Large intestine (tissue), 3 donors: ENCODE measurements at regions not wholly inside any gene's neighbourhood (a gene's known extent, or its start where the extent isn't known, plus 50 kb on each side); places are given as distances from the start of the nearest gene placed in this dataset.
"Not testable (repeated sequence)": the region's sequence is repeated elsewhere in the genome, so short reads cannot be mapped to it uniquely, and the experiment has no call there.

ENCODE experiments used
- DNase-seq, 2 donors: peaks; one replicate each; pipeline versions ENCODE4 v3.0.0 to v3.0.0-alpha.2; 2013
- H3K27ac ChIP-seq: one replicate; pipeline ENCODE4 v1.5.1; 2013; ENCODE audit warnings: low read length
- H3K27me3 ChIP-seq: 2 replicates; pipeline ENCODE4 v1.6.1; 2013; ENCODE audit warnings: low read length; ENCODE audit not compliant: control insufficient read depth, insufficient read depth
- H3K36me3 ChIP-seq: 2 replicates; pipeline ENCODE4 v1.6.1; 2013; ENCODE audit warnings: low read length; ENCODE audit not compliant: control insufficient read depth, insufficient read depth
- H3K4me1 ChIP-seq: one replicate; pipeline ENCODE4 v1.6.1; 2013; ENCODE audit warnings: low read length; ENCODE audit not compliant: control insufficient read depth, insufficient read depth
- H3K4me3 ChIP-seq: one replicate; pipeline ENCODE4 v1.5.1; 2013; ENCODE audit warnings: low read length
- H3K9me3 ChIP-seq: one replicate; pipeline ENCODE4 v1.6.1; 2013; ENCODE audit warnings: mild to moderate bottlenecking, low read depth, low read length, moderate library complexity; ENCODE audit not compliant: control insufficient read depth
- WGBS: methylation state at CpG from one replicate; pipeline ENCODE4 v1.1.5; 2013; ENCODE audit warnings: low lambda C conversion rate; ENCODE audit not compliant: insufficient coverage; 5-methylcytosine and 5-hydroxymethylcytosine counted together

DNA sequence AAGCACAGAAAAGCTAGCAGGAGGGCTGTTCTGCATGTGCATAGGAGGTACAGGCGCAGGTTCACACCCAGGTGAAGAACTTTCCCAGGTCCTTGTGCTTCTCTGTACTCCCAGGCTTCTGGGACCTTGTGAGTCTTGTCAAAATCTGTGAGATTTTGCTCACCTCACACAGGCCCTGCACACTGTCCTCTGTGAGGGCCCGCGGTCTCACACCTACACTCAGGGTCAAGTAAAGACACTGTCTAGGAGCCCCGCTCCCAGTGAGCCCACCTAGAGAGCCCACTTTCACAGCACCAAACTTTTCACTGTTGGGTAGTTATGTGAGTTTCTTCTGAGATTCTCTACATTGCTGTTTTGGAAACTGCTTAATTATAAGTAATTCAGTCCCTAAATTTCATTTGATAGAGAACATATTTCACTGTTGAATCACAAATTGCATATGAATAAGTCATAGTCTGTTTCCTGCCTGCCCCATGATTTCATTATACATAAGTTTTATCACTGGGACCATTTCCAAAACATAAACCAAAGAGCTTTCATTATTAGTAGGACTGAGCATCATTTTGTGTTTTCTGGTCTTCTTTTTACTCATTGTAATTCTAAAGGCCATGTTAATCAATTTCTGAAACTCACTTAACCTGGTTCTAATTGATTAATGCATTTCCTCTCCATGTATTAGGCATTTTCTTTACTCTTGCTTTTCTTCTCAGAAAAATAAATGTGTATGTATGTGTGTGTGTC, 234.2 kb upstream of the SPOPL start:
- no peaks in the 10 kb centered on the region for H3K36me3 ChIP-seq
- no peak overlapping the region for H3K27ac ChIP-seq
- H3K27me3 ChIP-seq, result no peaks in the 10 kb centered on the region
- H3K9me3 ChIP-seq, result no peaks in the 10 kb centered on the region
- H3K4me3 ChIP-seq, result no peak overlapping the region
- no CpG with 5 or more reads among the region's 4 CpGs for WGBS
- no peaks in the 10 kb centered on the region for H3K4me1 ChIP-seq
- DNase-seq, result no peak

DNA sequence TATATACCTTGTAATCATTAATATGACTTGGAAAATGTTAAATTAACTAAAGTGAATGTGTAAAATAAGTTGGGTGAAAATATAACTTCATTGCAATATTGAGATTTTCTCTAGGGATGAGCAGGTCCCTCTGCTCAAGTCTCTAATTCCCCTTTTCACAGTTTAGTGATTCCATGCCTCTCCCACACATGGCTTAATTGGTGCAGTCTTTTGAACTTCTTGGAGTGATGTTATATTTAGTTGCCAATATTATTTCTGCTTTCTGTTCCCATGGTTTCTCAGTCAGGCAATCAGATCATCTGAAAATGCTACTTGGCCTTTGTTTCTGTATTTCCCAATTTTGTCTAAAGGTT, 233.7 kb upstream of the SPOPL start:
- Histone ChIP-seq H3K4me1 (no peaks in the 10 kb centered on the region), H3K27ac (no peak overlapping the region), H3K36me3 (no peaks in the 10 kb centered on the region), H3K4me3 (no peak overlapping the region), H3K9me3 (no peaks in the 10 kb centered on the region), H3K27me3 (no peaks in the 10 kb centered on the region)
- no peak for DNase-seq

DNA sequence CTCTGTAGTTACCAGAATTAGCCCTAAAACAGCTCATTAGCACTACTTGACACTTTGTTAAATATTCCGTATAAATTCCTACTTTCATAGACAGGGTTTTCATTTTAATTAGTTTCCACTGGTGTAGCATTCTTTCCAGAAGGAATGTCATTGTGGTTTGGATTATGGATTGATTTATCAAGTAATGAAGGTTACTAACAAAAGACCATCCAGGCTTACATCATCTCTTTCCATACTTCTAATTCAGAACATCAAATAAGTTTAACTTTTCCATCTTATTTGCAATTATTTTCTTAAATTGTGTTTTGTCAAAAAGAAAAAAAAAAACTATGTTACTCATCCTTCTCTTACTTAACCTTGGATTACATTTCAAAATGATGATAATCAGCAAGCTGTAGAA, 231.8 kb upstream of the SPOPL start:
- no peak for DNase-seq
- no peaks in the 10 kb centered on the region for H3K27me3 ChIP-seq
- WGBS, result no CpG with 5 or more reads among the region's 1 CpG
- no peaks in the 10 kb centered on the region for H3K36me3 ChIP-seq
- no peak overlapping the region for H3K4me3 ChIP-seq
- no peaks in the 10 kb centered on the region for H3K4me1 ChIP-seq
- H3K9me3 ChIP-seq, result no peaks in the 10 kb centered on the region
- H3K27ac ChIP-seq, result no peak overlapping the region

DNA sequence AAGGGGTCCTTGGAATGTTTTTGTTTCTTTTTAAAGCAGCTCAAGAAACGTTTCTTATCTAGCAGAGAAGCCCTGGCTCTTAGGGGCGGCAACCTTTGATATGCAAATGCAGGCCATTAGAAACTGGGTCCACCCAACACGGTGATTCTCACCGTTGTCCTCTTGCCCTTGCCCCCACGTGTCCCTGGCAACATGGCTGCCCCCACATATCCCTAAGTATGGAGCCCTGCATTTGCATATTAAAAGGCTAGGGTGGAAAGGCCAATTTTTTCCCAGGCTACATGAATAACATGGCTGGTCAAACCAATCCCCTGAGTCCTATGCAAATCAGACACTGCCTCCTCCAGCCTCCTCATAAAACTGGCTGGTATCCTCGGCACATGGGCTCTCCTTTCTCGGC, 230.1 kb upstream of the SPOPL start:
- 100% methylated on average over 1 of the region's 7 CpGs for WGBS
- Histone ChIP-seq H3K4me3 (no peak overlapping the region), H3K27ac (no peak overlapping the region), H3K36me3 (no peaks in the 10 kb centered on the region), H3K9me3 (no peaks in the 10 kb centered on the region), H3K4me1 (peaks cover 3% of the 10 kb centered on the region), H3K27me3 (no peaks in the 10 kb centered on the region)
- DNase-seq, result no peak

DNA sequence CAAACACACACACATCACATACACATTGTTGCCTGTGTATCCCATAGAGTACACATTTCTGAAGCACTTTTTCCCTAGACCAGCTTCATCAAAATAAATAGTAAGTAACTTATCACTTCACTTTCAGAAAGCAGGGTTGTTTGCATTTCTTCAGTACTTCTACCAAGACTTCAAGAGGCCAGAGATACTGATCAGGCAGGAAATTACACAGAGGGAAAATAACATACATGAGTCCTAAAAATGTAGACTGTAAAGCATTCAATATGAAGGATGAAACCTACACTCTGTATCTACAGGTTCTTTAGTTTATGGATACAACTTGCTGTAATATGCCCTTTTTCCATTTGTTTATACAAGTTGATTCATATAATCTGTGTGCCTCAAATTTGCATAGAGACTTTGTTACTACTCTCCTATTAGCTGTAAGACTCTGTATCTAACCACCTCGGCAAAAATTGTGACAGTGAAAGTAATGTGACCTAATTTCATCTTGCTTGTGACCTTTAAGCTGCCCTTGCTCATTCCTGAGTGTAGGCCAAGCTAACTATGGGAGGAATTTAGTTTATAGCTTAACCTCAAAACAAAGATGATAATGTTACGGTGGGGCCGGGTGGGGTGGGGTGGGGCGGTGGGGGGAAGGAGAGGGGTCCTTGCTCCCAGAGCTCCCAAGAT, 228.9 kb upstream of the SPOPL start:
- Histone ChIP-seq H3K27ac (no peak overlapping the region), H3K4me3 (no peak overlapping the region), H3K4me1 (peaks cover 7% of the 10 kb centered on the region), H3K9me3 (no peaks in the 10 kb centered on the region), H3K27me3 (no peaks in the 10 kb centered on the region), H3K36me3 (no peaks in the 10 kb centered on the region)
- DNase-seq, result no peak
- WGBS, result no CpG with 5 or more reads among the region's 4 CpGs

DNA sequence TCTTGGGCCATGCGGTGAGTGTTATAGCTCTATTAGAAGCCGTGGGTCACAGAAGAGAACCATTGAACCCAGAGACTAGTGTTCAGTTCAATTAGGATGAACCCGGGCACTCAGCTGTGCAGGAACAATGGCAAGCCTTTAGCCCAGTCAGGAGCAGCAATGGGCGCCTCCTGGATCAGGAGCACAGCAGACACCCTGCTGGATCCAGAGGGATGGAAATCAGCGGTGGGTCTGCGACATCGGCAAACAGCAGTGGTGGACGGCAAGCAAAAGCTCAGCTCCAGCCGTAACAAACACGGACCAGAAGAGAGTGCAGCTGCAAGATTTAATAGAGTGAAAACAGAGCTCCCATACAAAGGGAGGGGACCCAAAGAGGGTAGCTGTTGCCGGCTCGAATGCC, 228.3 kb upstream of the SPOPL start:
- not testable (repeated sequence) for H3K4me1 ChIP-seq, H3K9me3 ChIP-seq, H3K27me3 ChIP-seq, DNase-seq, H3K36me3 ChIP-seq, H3K27ac ChIP-seq, H3K4me3 ChIP-seq
- no CpG with 5 or more reads among the region's 12 CpGs for WGBS

DNA sequence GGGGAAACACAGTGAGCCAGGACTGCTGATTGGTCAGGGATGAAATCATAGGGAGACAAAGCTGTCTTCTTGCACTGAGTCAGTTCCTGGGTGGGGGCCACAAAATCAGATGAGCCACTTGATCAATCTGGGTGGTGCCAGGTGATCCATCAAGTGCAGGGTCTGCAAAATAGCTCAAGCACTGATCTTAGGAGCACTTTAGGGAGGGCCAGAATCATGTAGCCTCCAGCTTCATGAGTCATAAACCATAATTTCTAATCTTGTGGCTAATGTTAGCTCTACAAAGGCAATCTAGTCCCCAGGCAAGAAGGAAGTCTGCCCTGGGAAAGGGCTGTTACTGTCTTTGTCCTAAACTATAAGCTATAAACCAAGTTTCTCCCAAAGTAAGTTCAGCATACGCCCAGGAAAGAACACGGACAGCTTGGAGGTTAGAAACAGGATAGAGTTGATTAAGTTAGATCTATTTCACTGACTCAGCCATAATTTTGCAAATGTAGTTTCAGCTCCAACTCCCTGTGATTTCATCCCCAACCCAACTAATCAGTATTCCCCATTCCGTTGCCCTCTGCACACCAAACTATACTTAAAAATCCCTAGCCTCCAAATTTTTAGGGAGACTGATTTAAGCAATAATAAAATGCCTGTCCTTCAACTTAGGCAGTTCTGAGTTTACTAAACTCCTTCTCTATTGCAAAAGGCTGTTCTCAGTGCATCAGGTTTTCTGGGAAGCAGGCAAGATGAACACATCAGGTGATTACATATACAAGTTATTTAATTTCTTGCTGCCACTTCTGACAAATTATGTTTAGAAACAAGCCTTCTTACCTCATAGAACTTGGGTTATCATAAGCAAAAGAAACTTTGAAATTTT, 226.9 kb upstream of the SPOPL start:
- peaks cover 9% of the 10 kb centered on the region for H3K4me1 ChIP-seq
- no peak for DNase-seq
- no peaks in the 10 kb centered on the region for H3K27me3 ChIP-seq
- 100% methylated on average over 1 of the region's 3 CpGs for WGBS
- H3K27ac ChIP-seq, result no peak overlapping the region
- H3K4me3 ChIP-seq, result no peak overlapping the region
- H3K9me3 ChIP-seq, result no peaks in the 10 kb centered on the region
- H3K36me3 ChIP-seq, result no peaks in the 10 kb centered on the region

DNA sequence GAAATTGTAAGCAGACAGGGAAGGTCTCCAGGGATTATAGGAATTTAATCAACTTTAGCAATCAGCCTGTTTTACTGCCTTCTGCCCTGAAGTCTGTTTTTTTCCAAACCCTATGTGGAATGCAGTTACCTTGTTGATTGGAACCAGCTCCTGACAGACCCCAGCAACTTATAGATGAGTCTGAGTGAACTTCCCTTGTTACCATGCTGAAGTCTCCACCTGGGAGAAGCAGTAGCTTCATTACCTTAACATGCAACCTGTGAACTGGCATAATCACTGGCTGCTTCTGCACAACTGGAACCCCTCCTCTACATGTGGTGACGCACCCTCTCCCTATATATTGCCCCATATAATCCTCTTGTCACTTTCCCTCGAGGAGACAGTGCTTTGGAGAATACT, 226.3 kb upstream of the SPOPL start:
- peak; percentile 8 to 34 for DNase-seq
- Histone ChIP-seq H3K27ac (no peak overlapping the region), H3K4me1 (peaks cover 9% of the 10 kb centered on the region), H3K9me3 (no peaks in the 10 kb centered on the region), H3K4me3 (no peak overlapping the region), H3K36me3 (no peaks in the 10 kb centered on the region), H3K27me3 (no peaks in the 10 kb centered on the region)
- WGBS, result 0% methylated on average over 1 of the region's 2 CpGs

DNA sequence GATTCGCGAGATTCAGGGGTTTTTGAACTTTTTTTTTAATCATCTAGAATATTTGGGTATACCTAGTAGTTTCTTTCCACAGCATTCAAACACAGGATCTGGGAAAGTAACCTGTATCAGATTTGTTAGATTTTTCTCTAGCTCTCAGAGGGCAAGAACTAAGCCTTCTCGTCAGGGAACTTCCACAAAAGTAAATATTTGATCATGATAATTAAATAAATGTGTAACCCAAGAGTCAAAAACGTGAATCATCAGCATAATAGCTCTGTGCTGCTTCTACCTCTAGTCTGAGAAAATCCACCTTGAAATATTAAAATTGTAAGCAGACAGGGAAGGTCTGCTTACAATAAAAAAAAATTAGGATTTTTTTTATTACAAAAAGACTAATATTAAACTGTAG, 225.7 kb upstream of the SPOPL start:
- Histone ChIP-seq H3K36me3 (no peaks in the 10 kb centered on the region), H3K27me3 (no peaks in the 10 kb centered on the region), H3K4me1 (peaks cover 9% of the 10 kb centered on the region), H3K9me3 (no peaks in the 10 kb centered on the region), H3K4me3 (no peak overlapping the region), H3K27ac (no peak overlapping the region)
- 16% methylated on average over 4 of the region's 4 CpGs for WGBS
- peak in 1 of 2 donors; percentile 46 for DNase-seq

DNA sequence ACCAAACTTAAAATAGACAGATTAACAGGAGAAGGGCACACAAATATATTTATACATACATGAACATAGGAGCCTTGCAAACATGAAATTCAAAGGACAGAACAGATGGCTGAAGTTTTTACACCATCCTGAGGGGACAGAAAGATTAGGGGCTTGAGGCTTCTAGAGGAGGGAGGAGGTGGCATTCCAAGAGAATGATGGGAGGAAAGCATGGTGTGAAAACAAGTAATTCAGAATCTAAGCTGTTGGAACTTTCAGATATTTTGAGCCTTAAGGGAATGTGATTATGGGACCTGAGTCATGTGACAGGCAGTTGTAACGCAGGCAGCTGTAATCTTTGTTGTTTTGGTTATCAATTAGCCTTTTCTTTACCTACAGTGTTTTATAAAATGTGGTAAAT, 225.2 kb upstream of the SPOPL start:
- no CpG with 5 or more reads among the region's 1 CpG for WGBS
- Histone ChIP-seq H3K36me3 (no peaks in the 10 kb centered on the region), H3K9me3 (no peaks in the 10 kb centered on the region), H3K4me1 (peaks cover 9% of the 10 kb centered on the region), H3K27ac (no peak overlapping the region), H3K27me3 (no peaks in the 10 kb centered on the region), H3K4me3 (no peak overlapping the region)
- DNase-seq, result peak in 1 of 2 donors; percentile 34
